D341Med (cell line): ENCODE measurements at regions not wholly inside any gene's neighbourhood (a gene's known extent, or its start where the extent isn't known, plus 50 kb on each side); places are given as distances from the start of the nearest gene placed in this dataset.

Source experiments
- DNase-seq: peaks from one replicate; pipeline ENCODE4 v3.0.0; 2012; ENCODE audit warnings: low spot score

DNA sequence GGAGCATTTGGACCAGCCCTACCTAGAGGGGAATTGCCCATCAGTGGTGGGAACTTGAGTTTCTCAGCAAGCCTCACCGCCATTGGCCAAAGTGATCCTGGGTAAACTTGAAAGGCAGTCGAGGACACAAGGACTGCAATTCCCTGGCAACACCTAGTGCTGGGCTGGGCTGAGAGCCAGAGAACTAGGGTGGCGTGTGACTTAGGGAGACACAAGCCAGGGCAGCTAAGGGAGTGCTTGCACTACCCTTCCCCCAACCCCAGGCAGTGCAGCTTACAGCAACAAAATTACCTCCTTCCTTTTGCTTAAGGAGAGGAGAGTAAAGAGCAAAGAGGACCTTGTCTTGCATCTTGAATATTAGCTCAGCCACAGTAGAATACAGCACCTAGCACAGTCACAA is 176.9 kb upstream of the PRMT6 start:
- no peak for DNase-seq

- no peak for DNase-seq
Measured at GRCh38 chr1:106880226-106880625, 176.2 kb upstream of the PRMT6 start.

GRCh38 chr1:106883208-106883607 is 173.3 kb upstream of the PRMT6 start:
- no peak for DNase-seq

DNA sequence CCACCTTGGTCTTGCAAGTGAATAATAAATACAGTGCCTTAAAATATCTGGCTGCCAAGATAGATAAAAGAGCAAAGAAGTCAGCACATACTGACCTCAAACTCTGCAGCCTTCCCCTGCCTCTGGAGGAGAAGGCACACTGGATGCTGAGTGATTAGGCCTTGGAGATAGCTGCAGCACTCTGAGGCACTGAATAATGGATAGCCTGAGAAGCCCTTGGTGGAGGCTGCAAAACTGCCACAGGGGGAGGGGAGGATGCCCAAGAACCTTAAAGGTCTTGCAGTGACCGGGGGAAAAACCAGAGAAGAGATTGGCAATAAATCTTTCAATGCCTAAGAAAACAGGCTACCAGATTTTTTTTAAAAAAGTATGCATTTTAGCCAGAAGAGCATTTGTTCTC is 167.4 kb upstream of the PRMT6 start:
- no peak for DNase-seq

GRCh38 chr1:106889583-106889982 is 166.9 kb upstream of the PRMT6 start:
- DNase-seq = no peak

- DNase-seq = no peak
Measured at GRCh38 chr1:106897976-106898375, 158.5 kb upstream of the PRMT6 start.

DNA sequence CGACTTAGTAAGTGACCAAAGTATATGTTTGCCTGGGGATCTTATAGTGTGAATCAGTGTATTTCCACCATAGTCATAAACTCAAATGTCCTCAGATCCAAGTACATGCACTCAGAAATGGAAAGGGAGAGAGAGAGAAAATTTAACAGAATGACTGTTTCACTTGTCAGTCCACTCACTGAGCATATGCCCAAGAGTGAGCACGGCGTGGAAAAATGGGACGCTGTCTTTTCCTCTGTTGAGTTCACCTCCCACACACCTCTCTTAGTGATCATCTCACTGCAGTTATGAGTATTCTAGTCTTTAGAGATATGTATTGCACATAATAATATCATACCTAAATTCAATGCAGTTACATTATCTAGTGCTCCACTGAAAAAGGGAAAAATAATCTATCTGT is 156.8 kb upstream of the PRMT6 start:
- DNase-seq = no peak

GRCh38 chr1:106907795-106908194 is 148.7 kb upstream of the PRMT6 start:
- no peak for DNase-seq

- DNase-seq = no peak
Measured at GRCh38 chr1:106908689-106909088, 147.8 kb upstream of the PRMT6 start.

DNA sequence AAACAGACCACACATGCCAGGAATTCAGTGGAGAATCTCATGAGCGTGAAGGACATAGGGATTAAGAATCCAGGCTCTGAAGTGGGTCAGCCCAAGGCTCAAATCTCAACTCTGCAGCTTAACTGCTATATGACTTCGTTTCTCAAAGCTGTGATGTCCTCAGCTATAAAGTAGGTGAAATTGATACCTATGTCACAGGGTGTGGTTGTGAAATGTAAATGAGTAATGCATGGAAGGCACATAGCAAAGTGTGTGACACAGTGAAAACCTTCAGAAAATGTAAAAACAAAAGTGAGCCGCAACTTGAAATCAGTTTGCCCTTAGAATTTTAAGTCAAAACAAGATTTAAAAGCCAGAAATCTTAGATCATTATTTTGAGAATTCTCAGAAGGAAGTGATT is 145.7 kb upstream of the PRMT6 start:
- no peak for DNase-seq

- no peak for DNase-seq
Measured at GRCh38 chr1:106912131-106912530, 144.3 kb upstream of the PRMT6 start.

DNA sequence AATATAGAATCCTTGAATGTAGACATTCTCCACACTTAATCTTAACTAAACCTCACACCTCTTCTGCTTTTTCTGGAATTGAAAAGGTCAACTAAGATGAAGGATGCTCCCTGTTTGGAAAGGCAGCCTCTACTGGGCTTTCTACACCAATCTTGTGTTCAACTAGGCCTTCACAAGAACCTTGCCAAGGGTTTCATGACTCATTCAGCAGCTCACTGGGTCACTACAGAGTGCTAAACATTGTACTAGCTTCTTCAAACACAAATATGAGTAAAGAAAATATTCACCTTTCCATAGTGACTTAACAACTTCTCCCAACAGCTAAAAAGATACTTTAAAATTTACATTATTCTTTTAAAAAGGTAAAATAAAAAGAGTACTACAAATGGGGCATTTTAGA is 135.3 kb upstream of the PRMT6 start:
- no peak for DNase-seq

- no peak for DNase-seq
Measured at GRCh38 chr1:106924360-106924759, 132.1 kb upstream of the PRMT6 start.

GRCh38 chr1:106925750-106926149 is 130.7 kb upstream of the PRMT6 start:
- no peak for DNase-seq

DNA sequence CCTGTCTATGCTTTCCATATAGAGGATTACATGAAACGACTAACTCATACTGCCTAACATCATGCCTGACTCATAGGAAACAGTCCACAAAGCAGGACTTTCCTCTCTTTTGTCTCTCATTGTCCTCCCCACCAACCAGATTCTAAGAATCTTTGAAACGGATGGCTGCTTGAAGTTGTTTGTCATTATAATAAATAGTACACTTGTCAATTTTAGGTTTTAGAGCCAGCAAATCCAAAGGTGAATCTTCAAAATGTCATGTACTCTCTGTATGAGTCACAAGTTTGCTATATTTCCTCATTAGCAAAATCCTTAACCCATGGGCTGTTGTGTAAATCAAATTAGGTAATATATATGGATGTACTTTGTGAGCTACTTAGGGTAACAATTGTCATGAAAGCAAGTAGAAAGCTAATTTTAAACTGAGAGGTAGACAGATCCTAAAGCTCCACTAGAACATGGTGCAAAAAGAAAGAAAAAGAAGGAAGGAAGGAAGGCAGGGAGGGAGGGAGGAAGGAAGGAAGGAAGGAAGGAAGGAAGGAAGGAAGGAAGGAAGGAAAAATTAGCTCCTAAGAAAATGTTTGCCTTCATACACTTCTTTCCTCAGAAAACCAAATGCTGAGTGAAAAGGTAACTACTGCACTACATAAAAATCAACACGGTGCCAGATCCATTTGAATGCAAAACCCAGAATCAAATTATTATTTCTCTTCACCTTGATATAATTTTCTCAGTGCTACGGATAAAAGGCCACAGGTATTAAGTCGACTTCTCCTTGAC is 129.5 kb upstream of the PRMT6 start:
- DNase-seq = no peak

DNA sequence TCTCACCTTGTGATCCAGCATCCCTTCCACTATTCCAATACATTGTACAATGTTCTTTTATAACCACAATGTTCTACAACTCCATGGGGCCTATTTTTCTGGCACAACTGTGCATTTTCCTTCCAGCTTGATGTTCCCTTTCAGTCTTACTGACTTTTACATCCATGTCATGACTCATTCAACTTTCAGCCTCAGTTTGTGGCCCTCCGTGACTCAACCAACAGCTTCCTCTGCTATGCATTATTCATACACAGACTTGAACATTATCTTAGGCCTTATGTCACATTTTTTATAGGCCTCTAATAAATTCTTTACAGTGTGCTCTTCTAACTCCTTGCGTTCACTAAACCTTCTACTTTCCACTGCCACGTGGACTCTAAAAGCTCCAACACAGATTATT is 119.4 kb upstream of the PRMT6 start:
- no peak for DNase-seq

DNA sequence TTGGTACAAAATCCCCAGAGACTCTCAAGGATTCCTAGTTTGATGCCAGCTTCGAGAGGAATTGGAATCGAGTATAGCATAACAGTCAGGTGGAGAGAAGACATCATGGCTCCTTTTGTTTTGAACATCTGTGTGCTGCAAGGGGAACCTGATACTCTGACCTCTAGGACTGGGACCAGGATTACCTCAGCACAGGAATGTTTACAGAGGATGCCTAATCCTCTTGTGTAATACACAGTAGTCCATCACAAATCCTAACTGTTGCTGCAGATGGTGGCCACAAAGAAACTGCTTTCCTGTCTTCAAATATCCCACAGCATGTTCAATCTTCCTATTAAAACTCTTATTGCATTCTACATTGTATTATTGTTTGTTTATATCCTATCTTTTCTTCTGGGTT is 111.8 kb upstream of the PRMT6 start:
- no peak for DNase-seq

DNA sequence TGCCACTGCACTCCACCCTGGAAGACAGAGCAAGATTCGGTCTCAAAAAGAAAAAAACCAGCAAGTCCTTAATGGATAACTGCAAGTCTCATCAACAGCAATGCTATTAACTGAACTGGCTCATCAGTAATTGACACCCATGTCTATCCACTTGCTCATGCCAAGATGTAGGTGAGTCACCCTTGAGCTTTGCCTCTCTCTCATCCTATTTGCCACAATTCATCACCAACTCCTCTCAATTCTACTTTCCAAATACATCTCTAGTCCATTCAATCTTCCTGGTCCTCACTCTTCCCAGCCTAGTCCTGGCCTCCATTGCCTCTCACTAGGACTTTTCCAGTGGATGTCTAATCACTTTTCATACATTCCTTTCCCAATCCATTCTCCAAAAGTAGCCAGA is 103.7 kb upstream of the PRMT6 start:
- no peak for DNase-seq

GRCh38 chr1:106954661-106955229 is 101.7 kb upstream of the PRMT6 start:
- no peak for DNase-seq

GRCh38 chr1:106956721-106957120 is 99.8 kb upstream of the PRMT6 start:
- no peak for DNase-seq

DNA sequence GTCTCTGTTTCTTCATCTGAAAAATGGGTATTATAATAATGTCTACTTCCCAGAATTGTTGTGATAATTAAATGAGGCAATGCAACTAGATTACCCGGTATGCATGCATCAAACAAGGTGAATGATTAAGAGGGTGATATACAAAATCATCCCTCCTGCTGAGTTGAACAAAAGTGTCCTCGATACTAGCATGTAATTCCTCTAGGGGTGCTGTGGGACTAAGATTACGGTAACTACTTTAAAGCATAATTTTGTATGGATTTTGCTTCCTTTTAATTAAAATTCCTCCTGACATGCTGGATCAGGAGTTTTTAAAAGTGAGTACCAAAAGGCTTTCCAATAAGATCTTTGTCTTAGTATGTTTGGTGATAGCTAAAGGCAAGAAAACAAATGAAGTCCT is 98.7 kb upstream of the PRMT6 start:
- DNase-seq = no peak

DNA sequence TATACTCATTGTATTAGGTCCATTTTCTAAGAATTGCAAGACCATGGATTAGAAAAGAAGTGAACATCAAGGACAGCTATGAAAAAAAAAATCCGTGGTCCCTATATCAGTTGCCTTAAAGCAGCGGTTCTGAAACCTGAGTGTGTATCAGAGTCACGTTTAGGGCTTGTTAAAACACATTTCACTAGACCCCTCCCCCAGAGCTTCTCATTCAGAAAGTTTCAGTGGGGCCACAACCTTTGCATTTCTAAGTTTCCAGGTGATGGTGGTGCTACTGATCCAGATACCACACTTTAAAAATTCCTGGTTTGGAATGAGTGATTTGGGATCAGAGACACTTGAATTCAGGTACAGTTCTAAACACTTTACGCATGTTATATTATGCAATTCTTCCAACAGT is 96.1 kb upstream of the PRMT6 start:
- DNase-seq = no peak

- DNase-seq = no peak
Measured at GRCh38 chr1:106961646-106962045, 94.8 kb upstream of the PRMT6 start.

GRCh38 chr1:106962591-106962990 is 93.9 kb upstream of the PRMT6 start:
- no peak for DNase-seq
